ENCODE measurements at regions not wholly inside any gene's neighbourhood (a gene's known extent, or its start where the extent isn't known, plus 50 kb on each side); places are given as distances from the start of the nearest gene placed in this dataset. TPM values are rescaled to one million over a fixed set of nuclear protein-coding genes. Genes with fewer than 3 reads are reported as not detected.
"Not testable (repeated sequence)": the region's sequence is repeated elsewhere in the genome, so short reads cannot be mapped to it uniquely, and the experiment has no call there.

DNA sequence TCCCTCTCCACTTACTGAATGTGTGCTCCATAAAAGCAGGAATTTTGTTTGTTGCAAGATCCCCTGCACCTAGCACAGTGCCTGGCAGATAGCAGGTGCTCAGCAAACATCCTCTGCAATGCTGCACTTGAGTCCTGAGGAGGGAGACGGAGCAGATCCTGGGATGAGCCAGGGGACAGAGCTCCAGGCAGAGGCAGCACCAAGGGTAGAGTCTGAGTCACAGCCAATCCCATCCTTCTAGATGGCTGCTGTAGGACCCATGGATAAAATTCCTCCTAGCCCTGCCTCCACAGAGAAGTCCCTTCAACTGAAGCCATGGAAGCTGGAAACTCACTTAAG lies 59.3 kb upstream of the SULF2 start:
- H2AFZ ChIP-seq (ENCODE audit: low read length); H3K4me3 ChIP-seq (ENCODE audit: insufficient read depth, low read length); H3K79me2 ChIP-seq (ENCODE audit: insufficient read depth, low read length); H3K27ac ChIP-seq (ENCODE audit: low read depth, low read length); H3K9me3 ChIP-seq (ENCODE audit: low read depth, low read length); DNase-seq (ENCODE audit: insufficient read length, low spot score, missing footprints); H3K4me1 ChIP-seq (ENCODE audit: insufficient read depth, low read length); H3K36me3 ChIP-seq (ENCODE audit: insufficient read depth, low read length); H3K27me3 ChIP-seq (ENCODE audit: insufficient read depth, low read length); H3K4me2 ChIP-seq (ENCODE audit: insufficient read depth, low read length); H4K20me1 ChIP-seq (ENCODE audit: insufficient read depth, low read length): not testable (repeated sequence)

DNA sequence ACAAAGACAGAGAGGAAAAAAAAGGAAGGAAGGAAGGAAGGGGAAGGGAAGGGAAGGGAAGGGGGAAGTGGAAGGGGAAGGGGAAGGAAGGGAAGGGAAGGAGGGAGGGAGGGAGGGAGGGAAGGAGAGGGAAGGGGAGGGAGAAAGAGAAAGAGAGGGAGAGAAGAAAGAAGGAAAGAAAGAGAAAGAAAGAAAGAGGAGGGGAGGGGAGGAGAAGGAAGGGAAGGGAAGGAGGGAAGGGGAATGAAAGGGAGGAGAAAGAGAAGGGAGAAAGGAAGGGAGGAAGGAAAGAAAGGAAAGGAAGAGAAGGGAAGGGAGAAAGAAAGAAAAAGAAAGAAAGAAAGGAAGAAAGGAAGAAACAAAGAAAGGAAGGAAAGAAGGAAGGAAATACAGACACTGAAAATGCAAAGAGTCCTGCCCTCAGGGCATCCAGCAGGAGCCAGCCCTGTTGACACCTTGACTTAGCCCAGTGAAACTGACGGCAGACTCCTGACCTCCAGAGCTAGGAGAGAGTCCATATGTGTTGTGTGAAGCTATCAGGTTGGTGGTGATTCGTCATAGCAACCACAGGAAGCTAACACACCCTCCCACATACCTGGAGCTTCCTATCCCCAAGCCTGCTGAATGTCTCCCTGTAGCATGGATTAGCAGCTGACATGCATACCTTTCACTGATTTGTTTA lies 58.7 kb upstream of the SULF2 start:
- Histone ChIP-seq H4K20me1 (ENCODE audit: insufficient read depth, low read length) (no peaks in the 10 kb centered on the region), H3K9me3 (ENCODE audit: low read depth, low read length) (no peaks in the 10 kb centered on the region), H3K27ac (ENCODE audit: low read depth, low read length) (no peak overlapping the region), H3K79me2 (ENCODE audit: insufficient read depth, low read length) (no peaks in the 10 kb centered on the region), H3K36me3 (ENCODE audit: insufficient read depth, low read length) (no peaks in the 10 kb centered on the region), H3K4me3 (ENCODE audit: insufficient read depth, low read length) (no peak overlapping the region), H2AFZ (ENCODE audit: low read length) (no peak overlapping the region), H3K27me3 (ENCODE audit: insufficient read depth, low read length) (no peaks in the 10 kb centered on the region), H3K4me2 (ENCODE audit: insufficient read depth, low read length) (no peak overlapping the region), H3K4me1 (ENCODE audit: insufficient read depth, low read length) (no peaks in the 10 kb centered on the region)
- DNase-seq (ENCODE audit: insufficient read length, low spot score, missing footprints), result no peak
- TF ChIP-seq, protein P1, sequence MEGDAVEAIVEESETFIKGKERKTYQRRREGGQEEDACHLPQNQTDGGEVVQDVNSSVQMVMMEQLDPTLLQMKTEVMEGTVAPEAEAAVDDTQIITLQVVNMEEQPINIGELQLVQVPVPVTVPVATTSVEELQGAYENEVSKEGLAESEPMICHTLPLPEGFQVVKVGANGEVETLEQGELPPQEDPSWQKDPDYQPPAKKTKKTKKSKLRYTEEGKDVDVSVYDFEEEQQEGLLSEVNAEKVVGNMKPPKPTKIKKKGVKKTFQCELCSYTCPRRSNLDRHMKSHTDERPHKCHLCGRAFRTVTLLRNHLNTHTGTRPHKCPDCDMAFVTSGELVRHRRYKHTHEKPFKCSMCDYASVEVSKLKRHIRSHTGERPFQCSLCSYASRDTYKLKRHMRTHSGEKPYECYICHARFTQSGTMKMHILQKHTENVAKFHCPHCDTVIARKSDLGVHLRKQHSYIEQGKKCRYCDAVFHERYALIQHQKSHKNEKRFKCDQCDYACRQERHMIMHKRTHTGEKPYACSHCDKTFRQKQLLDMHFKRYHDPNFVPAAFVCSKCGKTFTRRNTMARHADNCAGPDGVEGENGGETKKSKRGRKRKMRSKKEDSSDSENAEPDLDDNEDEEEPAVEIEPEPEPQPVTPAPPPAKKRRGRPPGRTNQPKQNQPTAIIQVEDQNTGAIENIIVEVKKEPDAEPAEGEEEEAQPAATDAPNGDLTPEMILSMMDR (IDR thresholded peaks at IDR 0.05; ENCODE audit: extremely low read depth, low read depth, low read length), result no peak

DNA sequence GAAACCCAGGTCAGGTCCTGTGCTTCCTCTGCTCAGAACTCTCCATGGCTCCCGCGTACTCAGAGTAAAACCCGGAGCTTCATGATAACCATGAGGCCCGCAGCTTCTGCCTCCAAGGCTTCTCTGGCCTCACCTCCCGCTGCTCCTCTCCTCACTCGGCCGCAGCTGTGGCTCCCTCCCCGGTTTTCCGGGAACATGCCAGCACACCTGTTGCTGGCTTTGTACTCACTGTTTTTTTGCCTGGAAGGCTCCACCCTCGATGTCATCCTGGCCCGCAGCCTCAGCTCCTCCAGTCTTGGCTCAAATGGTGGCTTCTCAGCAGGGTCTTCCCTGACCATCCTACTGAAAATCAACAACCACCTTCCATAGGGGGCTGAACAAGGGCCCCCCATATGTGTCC lies 57.7 kb upstream of the SULF2 start:
- H3K27me3 ChIP-seq (ENCODE audit: insufficient read depth, low read length); H3K4me3 ChIP-seq (ENCODE audit: insufficient read depth, low read length); H3K27ac ChIP-seq (ENCODE audit: low read depth, low read length); H3K79me2 ChIP-seq (ENCODE audit: insufficient read depth, low read length); H3K4me2 ChIP-seq (ENCODE audit: insufficient read depth, low read length); H2AFZ ChIP-seq (ENCODE audit: low read length); DNase-seq (ENCODE audit: insufficient read length, low spot score, missing footprints); H3K36me3 ChIP-seq (ENCODE audit: insufficient read depth, low read length); H4K20me1 ChIP-seq (ENCODE audit: insufficient read depth, low read length); H3K9me3 ChIP-seq (ENCODE audit: low read depth, low read length); H3K4me1 ChIP-seq (ENCODE audit: insufficient read depth, low read length): not testable (repeated sequence)

DNA sequence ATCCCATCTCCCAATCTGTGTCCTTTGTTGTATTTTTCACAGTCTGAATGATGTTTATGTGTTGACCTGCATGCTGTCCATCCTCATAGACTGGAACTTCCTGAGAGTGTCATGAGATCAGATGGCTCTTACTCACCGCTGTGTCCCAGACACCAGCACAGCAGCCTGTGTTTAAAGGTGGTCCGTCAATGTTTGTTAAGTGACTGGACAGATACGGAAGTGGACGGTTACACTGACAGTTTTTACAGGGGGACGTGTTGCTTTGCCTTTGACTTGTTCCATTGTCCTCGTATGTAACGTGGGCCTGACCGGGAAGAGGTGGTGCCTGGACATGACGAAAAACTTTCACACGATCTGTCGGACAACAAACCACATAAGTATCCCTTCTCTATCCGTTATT lies 56.7 kb upstream of the SULF2 start:
- DNase-seq (ENCODE audit: insufficient read length, low spot score, missing footprints); H4K20me1 ChIP-seq (ENCODE audit: insufficient read depth, low read length); H3K79me2 ChIP-seq (ENCODE audit: insufficient read depth, low read length); H3K4me3 ChIP-seq (ENCODE audit: insufficient read depth, low read length); H3K4me2 ChIP-seq (ENCODE audit: insufficient read depth, low read length); H3K9me3 ChIP-seq (ENCODE audit: low read depth, low read length); H3K27ac ChIP-seq (ENCODE audit: low read depth, low read length); H3K4me1 ChIP-seq (ENCODE audit: insufficient read depth, low read length); H3K36me3 ChIP-seq (ENCODE audit: insufficient read depth, low read length); H2AFZ ChIP-seq (ENCODE audit: low read length); H3K27me3 ChIP-seq (ENCODE audit: insufficient read depth, low read length): not testable (repeated sequence)

DNA sequence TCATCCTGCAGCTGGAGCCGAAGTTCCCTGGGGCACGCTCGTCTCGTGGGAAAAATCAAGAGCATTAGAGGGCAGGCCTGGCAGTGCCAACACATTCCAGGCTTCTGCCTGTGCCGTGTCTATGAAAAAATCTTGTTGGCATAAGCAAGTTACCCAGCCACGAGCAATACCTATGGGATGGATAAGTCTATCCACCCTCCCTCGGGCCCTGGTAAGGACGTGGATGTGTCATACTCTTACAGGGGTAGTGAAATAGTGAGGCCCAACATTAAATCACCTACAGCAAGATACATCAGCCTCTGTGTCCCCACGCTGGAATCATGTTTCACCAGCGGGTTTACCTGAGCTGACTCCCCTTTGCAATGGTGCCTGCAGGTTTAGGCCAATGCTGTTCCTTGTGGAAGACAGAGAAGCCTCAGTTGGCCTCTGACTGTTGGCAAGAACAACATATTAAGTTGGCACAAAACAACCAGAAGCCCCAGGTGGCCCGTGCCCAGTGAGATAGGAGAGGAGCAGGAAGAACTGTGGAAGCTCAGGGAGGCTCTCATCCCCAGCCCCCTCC lies 51.1 kb upstream of the SULF2 start:
- not testable (repeated sequence) for H2AFZ ChIP-seq (ENCODE audit: low read length); DNase-seq (ENCODE audit: insufficient read length, low spot score, missing footprints); H3K4me3 ChIP-seq (ENCODE audit: insufficient read depth, low read length); H3K9me3 ChIP-seq (ENCODE audit: low read depth, low read length); H3K4me2 ChIP-seq (ENCODE audit: insufficient read depth, low read length); H3K4me1 ChIP-seq (ENCODE audit: insufficient read depth, low read length); H3K79me2 ChIP-seq (ENCODE audit: insufficient read depth, low read length); H3K27me3 ChIP-seq (ENCODE audit: insufficient read depth, low read length); H3K36me3 ChIP-seq (ENCODE audit: insufficient read depth, low read length); H3K27ac ChIP-seq (ENCODE audit: low read depth, low read length); H4K20me1 ChIP-seq (ENCODE audit: insufficient read depth, low read length)

Small RNA genes lying in the stretch of these regions (small RNA-seq; reads per million reads assigned to genes)
- gene RNA5SP486 (not detected), gene RNU7-144P (not detected), gene RNU7-92P (not detected)

Data from osteoblast (primary cell).